Pancreas (tissue), 10 donors: ENCODE measurements at regions not wholly inside any gene's neighbourhood (a gene's known extent, or its start where the extent isn't known, plus 50 kb on each side); places are given as distances from the start of the nearest gene placed in this dataset.

Source experiments
- ATAC-seq, 4 donors: fragments of 200-7000 bp; cut with Tn5 transposase; one replicate each; pipeline versions ENCODE4 v1.8.0 to v1.9.1; 2020; ENCODE audit warnings: mild to moderate bottlenecking in 4 of 4, moderate library complexity in 4 of 4
- DNase-seq, 6 donors: peaks; one replicate each; pipeline ENCODE4 v3.0.0-alpha.2; 2020
- FAIRE-seq: peaks from 2 replicates; lab custom pipeline; 2012; peaks lifted over from hg19 to GRCh38; lab: Jason Lieb, UNC
- H3K27ac ChIP-seq, 4 donors: fragments of 200-600 bp; sonication (generic); 1 replicate in 3 of 4; 2 replicates in 1 of 4; pipeline versions ENCODE4 v1.5.0 to v1.8.0; 2020
- H3K27me3 ChIP-seq, 4 donors: fragments of 200-600 bp; one replicate each; pipeline ENCODE4 v1.8.0; 2021
- H3K36me3 ChIP-seq, 3 donors: fragments of 200-600 bp; sonication (generic) in 1 of 3; one replicate each; pipeline versions ENCODE4 v1.5.0 to v1.8.0; 2020 to 2021
- H3K4me1 ChIP-seq, 3 donors: fragments of 200-600 bp; one replicate each; pipeline ENCODE4 v1.8.0; 2021
- H3K4me3 ChIP-seq, 4 donors: fragments of 200-600 bp; sonication (generic) in 2 of 4; one replicate each; pipeline versions ENCODE4 v1.5.0 to v1.8.0; 2020 to 2021
- H3K9me3 ChIP-seq, 4 donors: fragments of 200-600 bp; one replicate each; pipeline ENCODE4 v1.8.0; 2021
- WGBS, 2 donors: extraction: QIAGEN DNeasy Blood & Tissue Kit; methylation state at CpG; one replicate each; pipeline ENCODE4 v1.1.7; 2013; 5-methylcytosine and 5-hydroxymethylcytosine counted together
- intact Hi-C, 3 donors: fragments of 100-400 bp; cut with DNase I; formaldehyde crosslinking; loops; one replicate each; pipeline versions ENCODE4 v1.11.1 to v1.14.2; 2022
- TF ChIP-seq, protein P1 (sequence below), 4 donors: fragments of 200-600 bp; sonication (generic) in 3 of 4; IDR thresholded peaks; one replicate each; pipeline versions ENCODE4 v1.5.0 to v1.8.0; 2021; ENCODE audit warnings: antibody characterized with exemption in 4 of 4
- donor health status: healthy with polysubstance abuse.
- donor health status: DM: no; HTN: no; CAD: no; lungs with moderate emphysema.
- donor health status: DM: no; HTN: no; CAD: no.
- donor health status: control.
- donor health status: control.
- donor health status: Bipolar disorder and iron deficiency.
- donor health status: DM: yes; HTN: yes; CAD: no.
- donor health status: DM: no; HTN: no; CAD: no.
- donor health status: DM: no; HTN: no; CAD: no.
- donor health status: DM: yes; HTN: yes; CAD: no.

DNA sequence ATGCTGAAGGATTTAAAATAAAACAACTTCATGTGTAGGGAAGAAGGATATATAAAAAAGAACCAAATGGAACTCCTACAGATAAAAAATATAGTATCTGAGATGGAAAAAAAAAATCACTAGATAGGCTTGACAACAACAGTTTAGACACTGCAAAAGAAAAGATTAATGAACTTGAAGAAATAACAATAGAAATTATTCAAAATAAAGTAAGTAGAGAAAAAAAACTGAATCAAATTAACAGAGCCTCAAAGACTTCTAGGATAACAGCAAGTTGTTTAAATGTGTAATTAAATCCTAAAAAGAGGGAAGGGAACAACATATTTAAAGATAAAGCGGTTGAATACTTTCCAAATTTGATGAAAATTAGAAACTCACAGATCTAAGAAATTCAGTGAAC, 316.3 kb upstream of the ECI2 start:
- Histone ChIP-seq H3K27me3 (peaks cover 0 to 7% (median 1%) of the 10 kb centered on the region in 4 donors), H3K9me3 (no peaks in the 10 kb centered on the region), H3K4me1 (no peaks in the 10 kb centered on the region), H3K36me3 (no peaks in the 10 kb centered on the region), H3K4me3 (no peak overlapping the region), H3K27ac (no peak overlapping the region)
- intact Hi-C loops, result no loop called here
- no peak for FAIRE-seq
- ATAC-seq, result no peak
- TF ChIP-seq, protein P1, sequence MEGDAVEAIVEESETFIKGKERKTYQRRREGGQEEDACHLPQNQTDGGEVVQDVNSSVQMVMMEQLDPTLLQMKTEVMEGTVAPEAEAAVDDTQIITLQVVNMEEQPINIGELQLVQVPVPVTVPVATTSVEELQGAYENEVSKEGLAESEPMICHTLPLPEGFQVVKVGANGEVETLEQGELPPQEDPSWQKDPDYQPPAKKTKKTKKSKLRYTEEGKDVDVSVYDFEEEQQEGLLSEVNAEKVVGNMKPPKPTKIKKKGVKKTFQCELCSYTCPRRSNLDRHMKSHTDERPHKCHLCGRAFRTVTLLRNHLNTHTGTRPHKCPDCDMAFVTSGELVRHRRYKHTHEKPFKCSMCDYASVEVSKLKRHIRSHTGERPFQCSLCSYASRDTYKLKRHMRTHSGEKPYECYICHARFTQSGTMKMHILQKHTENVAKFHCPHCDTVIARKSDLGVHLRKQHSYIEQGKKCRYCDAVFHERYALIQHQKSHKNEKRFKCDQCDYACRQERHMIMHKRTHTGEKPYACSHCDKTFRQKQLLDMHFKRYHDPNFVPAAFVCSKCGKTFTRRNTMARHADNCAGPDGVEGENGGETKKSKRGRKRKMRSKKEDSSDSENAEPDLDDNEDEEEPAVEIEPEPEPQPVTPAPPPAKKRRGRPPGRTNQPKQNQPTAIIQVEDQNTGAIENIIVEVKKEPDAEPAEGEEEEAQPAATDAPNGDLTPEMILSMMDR (IDR thresholded peaks at IDR 0.05), result no peak
- 77% methylated on average over 1 of the region's 1 CpG for WGBS, 2 donors
- DNase-seq, result no peak

DNA sequence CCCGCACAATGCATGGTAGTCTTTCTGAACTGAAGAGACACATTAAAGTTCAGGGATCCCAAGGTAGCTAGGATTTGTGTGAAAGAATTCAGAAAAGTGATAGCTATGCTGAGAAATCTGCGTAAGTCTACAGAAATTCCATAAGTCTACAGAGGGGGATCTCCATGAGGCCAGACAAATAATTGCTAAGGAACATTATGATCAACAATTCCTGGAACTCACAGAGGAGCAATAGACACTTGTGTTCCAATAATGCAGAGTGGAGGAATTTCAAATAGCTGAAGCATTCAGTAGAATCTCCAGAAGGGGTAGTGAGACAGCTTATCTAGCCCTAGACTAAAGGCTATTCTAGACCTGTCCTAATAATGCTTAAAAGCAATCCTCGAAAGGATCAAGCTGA, 315.7 kb upstream of the ECI2 start:
- TF ChIP-seq, protein P1 (IDR thresholded peaks at IDR 0.05), result no peak
- Histone ChIP-seq H3K9me3 (no peaks in the 10 kb centered on the region), H3K27ac (no peak overlapping the region), H3K36me3 (no peaks in the 10 kb centered on the region), H3K4me3 (no peak overlapping the region), H3K27me3 (peaks cover 0 to 7% (median 1%) of the 10 kb centered on the region in 4 donors), H3K4me1 (no peaks in the 10 kb centered on the region)
- DNase-seq (no peak), ATAC-seq (no peak), FAIRE-seq (no peak)
- WGBS, 2 donors, result 64 to 78% methylated on average over 3 of the region's 3 CpGs
- intact Hi-C loops, result no loop called here

DNA sequence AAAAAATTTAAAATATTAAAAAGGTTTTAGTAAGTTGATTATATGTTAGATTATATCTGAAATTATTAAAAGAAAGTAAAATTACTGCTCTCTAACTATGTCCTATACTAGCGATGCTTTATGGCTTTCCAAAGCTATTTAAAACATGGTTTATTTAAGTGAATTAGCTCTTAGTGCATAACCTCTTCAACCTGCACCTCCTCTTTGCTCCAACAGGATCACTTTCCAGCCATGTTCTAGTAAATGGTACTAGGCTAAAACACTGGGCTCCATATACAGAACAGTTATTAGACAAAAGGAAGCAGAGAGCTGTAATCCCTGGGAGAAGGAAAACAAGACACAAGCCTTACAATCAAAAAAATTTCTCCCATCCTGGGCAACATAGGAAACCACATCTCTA, 314.9 kb upstream of the ECI2 start:
- H3K36me3 ChIP-seq, result no peaks in the 10 kb centered on the region
- WGBS, 2 donors, result 85 to 90% methylated on average over 1 of the region's 1 CpG
- FAIRE-seq, result no peak

DNA sequence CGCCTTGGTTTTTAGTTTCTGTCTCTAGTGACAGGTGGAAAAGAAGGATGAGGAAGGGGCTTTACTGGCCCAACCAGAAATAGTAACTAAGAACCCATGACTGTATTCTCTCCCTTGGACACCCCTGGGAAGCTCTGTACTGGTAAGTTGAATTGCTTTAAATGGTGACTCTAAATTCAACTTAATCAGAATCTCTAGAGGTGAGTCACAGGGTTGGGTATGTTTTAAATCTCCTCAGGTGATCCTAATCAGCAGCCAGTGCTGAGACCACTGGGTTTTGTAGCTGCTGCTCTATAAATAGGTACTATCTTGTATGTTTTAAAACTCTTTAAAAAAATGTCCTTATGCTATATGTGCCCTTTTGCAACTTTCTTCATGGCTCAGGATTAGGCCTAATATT, 314.0 kb upstream of the ECI2 start:
- H3K4me3 ChIP-seq, result no peak overlapping the region
- ATAC-seq (no peak), DNase-seq (no peak), FAIRE-seq (no peak)
- H3K27me3 ChIP-seq, result peaks cover 0 to 7% (median 1%) of the 10 kb centered on the region in 4 donors
- no peaks in the 10 kb centered on the region for H3K36me3 ChIP-seq
- 71 to 75% methylated on average over 1 of the region's 1 CpG for WGBS, 2 donors
- H3K27ac ChIP-seq, result no peak overlapping the region
- intact Hi-C loops, result no loop called here
- H3K9me3 ChIP-seq, result no peaks in the 10 kb centered on the region
- no peaks in the 10 kb centered on the region for H3K4me1 ChIP-seq
- TF ChIP-seq, protein P1 (IDR thresholded peaks at IDR 0.05), result no peak

More for the DNA sequence above, 314.9 kb upstream of the ECI2 start:
- Histone ChIP-seq H3K27me3 (peaks cover 0 to 7% (median 1%) of the 10 kb centered on the region in 4 donors), H3K4me3 (no peak overlapping the region), H3K9me3 (no peaks in the 10 kb centered on the region), H3K4me1 (no peaks in the 10 kb centered on the region), H3K27ac (no peak overlapping the region)
- intact Hi-C loops, result no loop called here
- no peak for DNase-seq
- TF ChIP-seq, protein P1 (IDR thresholded peaks at IDR 0.05), result no peak
- no peak for ATAC-seq

GRCh38 chr6:4448841-4449240, 313.5 kb upstream of the ECI2 start:
- TF ChIP-seq, protein P1 (IDR thresholded peaks at IDR 0.05), result no peak
- FAIRE-seq (no peak), DNase-seq (no peak), ATAC-seq (no peak)
- Histone ChIP-seq H3K27me3 (peaks cover 0 to 7% (median 1%) of the 10 kb centered on the region in 4 donors), H3K4me3 (no peak overlapping the region), H3K4me1 (no peaks in the 10 kb centered on the region), H3K9me3 (no peaks in the 10 kb centered on the region), H3K27ac (no peak overlapping the region), H3K36me3 (no peaks in the 10 kb centered on the region)
- intact Hi-C loops, result no loop called here
- 68 to 72% methylated on average over 3 of the region's 3 CpGs for WGBS, 2 donors
